Neural cell (in vitro differentiated cells): ENCODE measurements at regions not wholly inside any gene's neighbourhood (a gene's known extent, or its start where the extent isn't known, plus 50 kb on each side); places are given as distances from the start of the nearest gene placed in this dataset.

ENCODE experiments used
- CTCF ChIP-seq: fragments of 450-650 bp; IDR thresholded peaks from 2 replicates; pipeline ENCODE4 v1.5.1; 2014; ENCODE audit warnings: antibody characterized with exemption, mild to moderate bottlenecking, moderate library complexity; ENCODE audit not compliant: poor library complexity, severe bottlenecking
- EZH2 ChIP-seq: fragments of 200-600, 300-800 bp; shearing (Covaris generic), sonication (generic); IDR thresholded peaks from 2 replicates; pipeline ENCODE4 v1.6.1; 2014; ENCODE audit warnings: antibody characterized with exemption, low read length, borderline replicate concordance, mild to moderate bottlenecking; ENCODE audit not compliant: insufficient read depth, poor library complexity, severe bottlenecking
- MXI1 ChIP-seq: fragments of 450-650 bp; conservative IDR thresholded peaks from 2 replicates; pipeline ENCODE4 v1.6.1; 2014; ENCODE audit warnings: antibody characterized with exemption, mild to moderate bottlenecking; ENCODE audit not compliant: poor library complexity, severe bottlenecking
- TAF1 ChIP-seq: IDR thresholded peaks from 2 replicates; pipeline ENCODE4 v1.6.1; 2012; ENCODE audit warnings: low read depth

DNA sequence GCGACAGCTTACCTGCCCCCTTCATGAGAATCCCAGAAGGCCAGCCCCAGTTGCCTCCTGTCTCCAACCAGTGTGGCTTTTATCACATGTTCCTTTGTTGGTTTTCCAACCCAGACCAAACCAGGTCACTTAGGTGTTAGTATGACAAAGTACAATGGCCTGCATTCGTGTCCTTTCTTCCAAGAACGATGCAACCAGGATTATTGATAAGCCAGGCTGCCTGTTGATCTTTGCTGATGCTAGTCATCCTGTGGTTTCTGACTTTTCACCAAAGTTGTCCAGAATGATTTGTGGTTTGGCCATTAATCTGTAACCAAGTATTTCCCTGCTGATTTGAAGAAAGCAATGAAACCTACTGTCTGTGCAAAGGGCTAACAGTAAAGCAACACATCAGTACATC is 191.4 kb downstream of the CYLD start:
- TF ChIP-seq EZH2 (no peak), CTCF (no peak), MXI1 (no peak), TAF1 (no peak)
